Left ventricle myocardium superior (tissue), 1 donor: ENCODE measurements at regions not wholly inside any gene's neighbourhood (a gene's known extent, or its start where the extent isn't known, plus 50 kb on each side); places are given as distances from the start of the nearest gene placed in this dataset.
"Not testable (repeated sequence)": the region's sequence is repeated elsewhere in the genome, so short reads cannot be mapped to it uniquely, and the experiment has no call there.

Experiments used
- ATAC-seq: fragments of 200-7000 bp; cut with Tn5 transposase; one replicate; pipeline ENCODE4 v1.9.1; 2020; ENCODE audit warnings: mild to moderate bottlenecking, moderate library complexity
- DNase-seq: peaks from one replicate; pipeline ENCODE4 v3.0.0-alpha.2; 2020
- intact Hi-C: fragments of 100-400 bp; cut with micrococcal nuclease; formaldehyde crosslinking; loops from one replicate; pipeline ENCODE4 v1.11.0; 2022
- donor health status: DM: no; HTN: yes; CAD: no; lungs with severe emphysema.

- intact Hi-C loops = no loop called here
Observed at GRCh38 chr5:100691085-100691484, 155.9 kb downstream of the FAM174A start.

DNA sequence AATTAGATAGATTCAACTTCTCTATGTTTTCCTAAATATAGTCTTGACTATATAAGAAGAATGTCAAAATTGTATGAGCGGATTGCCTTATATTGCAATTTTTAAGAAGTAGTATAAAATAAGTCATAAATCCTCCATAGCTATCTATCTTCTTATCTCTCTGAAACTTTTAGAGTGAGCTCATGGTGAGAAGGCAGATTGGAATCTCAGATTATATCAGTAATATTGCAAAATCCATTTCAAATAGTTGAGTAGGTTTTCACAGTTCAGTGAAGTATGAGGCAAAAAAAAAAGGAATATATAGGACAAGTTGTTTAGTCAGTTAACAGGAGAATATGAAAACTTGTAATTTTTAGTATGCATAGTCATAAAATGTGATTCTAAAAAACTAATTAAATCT, 156.4 kb downstream of the FAM174A start:
- intact Hi-C loops = no loop called here
- DNase-seq (no peak), ATAC-seq (no peak)

More at GRCh38 chr5:100691085-100691484, 155.9 kb downstream of the FAM174A start:
- no peak for ATAC-seq
- no peak for DNase-seq

- DNase-seq (no peak), ATAC-seq (no peak)
- intact Hi-C loops = no loop called here
Observed at GRCh38 chr5:100693481-100693880, 158.3 kb downstream of the FAM174A start.

- DNase-seq (no peak), ATAC-seq (no peak)
- intact Hi-C loops = no loop called here
Observed at GRCh38 chr5:100694100-100694499, 158.9 kb downstream of the FAM174A start.

DNA sequence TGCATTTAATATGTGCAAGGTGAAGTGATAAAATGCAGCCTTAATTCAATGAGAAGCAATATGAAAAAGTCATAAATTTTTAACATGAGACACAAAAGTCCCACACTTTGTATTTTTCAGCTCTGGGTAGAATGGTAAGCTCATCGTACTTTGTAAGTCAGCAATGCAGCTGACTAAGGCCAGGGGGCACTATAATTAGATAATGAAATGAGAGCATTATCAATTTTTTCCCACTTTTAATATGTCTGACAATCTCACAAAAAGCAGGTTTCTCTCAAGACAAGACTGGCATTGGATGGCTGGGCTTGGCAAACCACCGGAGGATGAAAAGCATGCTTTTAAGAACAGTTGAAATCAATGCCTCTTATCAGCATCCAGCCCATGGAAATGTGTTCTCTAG, 162.8 kb downstream of the FAM174A start:
- no peak for ATAC-seq
- no peak for DNase-seq
- intact Hi-C loops = no loop called here

DNA sequence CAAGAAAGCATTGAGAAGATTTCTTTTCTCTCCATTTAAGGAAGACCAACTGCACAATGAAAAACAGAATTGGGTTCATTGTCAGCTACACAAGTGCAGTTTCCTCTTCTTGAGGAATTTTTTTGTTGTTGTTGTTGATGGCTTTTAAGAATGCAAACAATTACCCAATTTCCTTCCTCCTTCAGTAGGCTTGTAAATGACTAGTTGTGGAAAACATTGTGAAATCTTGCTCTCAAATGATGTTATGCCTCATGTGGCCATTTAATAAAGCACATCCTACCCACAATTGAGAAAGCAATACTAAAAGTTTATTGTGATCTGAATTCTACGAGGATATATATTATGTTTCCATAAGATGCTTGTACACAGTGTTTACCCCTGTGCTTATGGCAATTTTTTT, 171.6 kb downstream of the FAM174A start:
- intact Hi-C loops = no loop called here

GRCh38 chr5:100708645-100709171, 173.5 kb downstream of the FAM174A start:
- DNase-seq (no peak), ATAC-seq (no peak)
- intact Hi-C loops = no loop called here

More for the DNA sequence above, 171.6 kb downstream of the FAM174A start:
- no peak for DNase-seq
- ATAC-seq = peak; percentile 41

DNA sequence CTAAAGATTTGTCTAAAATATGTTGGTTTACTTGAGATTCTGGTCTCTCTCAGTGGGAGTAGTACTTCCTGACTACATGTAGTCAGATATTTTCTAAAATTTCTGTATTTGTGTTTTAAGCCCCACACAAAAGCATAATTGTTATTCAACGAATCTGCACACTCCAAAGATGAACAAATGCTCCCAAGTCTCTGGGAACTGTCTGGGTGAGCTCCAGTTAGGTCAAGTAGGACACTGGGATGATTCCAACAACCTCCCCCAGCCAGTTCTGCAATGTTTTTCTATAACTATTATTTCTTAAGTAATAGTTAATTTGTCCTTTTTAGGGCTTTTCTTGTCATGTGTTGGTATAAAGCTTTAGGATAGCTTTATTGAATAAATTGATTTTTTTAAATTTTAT, 174.6 kb downstream of the FAM174A start:
- DNase-seq (no peak), ATAC-seq (peak; percentile 41)
- intact Hi-C loops = no loop called here

DNA sequence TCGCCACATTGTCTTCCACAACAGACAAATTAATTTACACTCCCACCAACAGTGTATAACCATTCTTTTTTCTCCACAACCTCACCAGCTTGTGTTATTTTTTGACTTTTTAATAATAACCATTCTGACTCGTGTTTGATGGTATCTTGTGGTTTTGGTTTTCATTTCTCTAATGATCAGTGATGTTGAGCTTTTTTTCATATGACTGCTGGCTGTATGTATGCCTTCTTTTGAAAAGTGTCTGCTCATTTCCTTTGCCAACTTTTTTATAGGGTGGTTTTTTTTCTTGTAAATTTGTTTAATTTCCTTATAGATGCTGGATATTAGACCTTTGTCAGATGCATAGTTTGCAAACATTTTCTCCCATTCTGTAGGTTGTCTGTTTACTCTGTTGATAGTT, 179.6 kb downstream of the FAM174A start:
- intact Hi-C loops, DNase-seq, ATAC-seq: not testable (repeated sequence)

- DNase-seq = no peak
- intact Hi-C loops = no loop called here
- no peak for ATAC-seq
Observed at GRCh38 chr5:100722657-100723056, 180.4 kb downstream of the ST8SIA4 start.

DNA sequence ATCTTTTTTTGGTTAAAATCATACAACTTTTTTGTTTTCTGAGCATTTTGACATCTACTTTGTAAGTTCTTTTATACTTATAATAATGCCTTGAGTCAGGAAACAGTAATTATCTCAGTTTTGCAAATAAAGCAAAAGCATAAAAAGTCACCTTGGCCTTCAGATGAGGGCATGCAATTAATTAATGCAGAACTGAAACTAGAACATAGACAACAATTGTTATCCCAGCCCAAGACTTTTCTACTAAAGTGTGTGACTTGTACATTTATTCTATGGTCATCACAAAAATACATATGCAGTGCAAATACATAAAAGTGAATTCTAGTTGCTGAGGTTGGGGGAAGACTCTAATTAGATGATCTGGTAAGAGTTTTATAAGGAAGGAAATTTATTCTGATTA, 179.9 kb downstream of the ST8SIA4 start:
- no peak for ATAC-seq
- no peak for DNase-seq
- intact Hi-C loops = no loop called here

DNA sequence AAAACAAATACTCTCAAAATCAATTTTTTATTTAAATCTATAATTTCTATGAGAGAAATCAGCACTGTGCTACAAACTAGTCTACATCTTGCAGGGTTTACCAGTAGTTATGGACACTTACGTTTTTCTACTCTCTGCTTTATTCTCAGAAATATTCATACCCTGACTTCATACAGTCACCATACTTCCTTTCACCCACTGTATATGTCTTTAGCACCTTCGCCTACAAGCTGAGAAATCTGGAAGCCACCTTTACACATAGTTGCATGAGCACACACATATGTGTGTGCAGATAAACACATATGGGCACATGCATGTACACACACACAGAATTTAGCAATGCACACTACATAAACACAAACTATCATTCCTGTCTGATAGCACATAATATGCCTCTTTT, 177.0 kb downstream of the ST8SIA4 start:
- intact Hi-C loops = no loop called here
- ATAC-seq = no peak
- no peak for DNase-seq

DNA sequence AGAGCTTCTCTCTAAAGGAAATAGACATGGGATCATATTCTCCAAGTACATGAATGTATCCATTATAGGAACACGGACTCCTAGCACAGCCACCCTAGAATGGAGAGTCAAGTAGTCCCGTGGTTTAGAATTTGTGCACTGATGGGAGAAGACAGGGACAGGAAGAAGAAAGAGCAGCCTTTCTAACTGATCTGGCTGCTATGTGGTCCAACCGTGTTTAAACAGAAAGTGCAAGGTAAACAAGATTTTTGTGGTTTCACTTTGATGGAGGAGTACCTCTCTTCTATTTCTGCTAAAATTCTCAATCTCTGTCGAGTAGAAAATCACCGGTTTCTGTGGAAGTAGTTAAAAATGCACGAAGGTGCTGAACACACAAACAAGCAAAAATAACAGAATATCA, 171.3 kb downstream of the ST8SIA4 start:
- intact Hi-C loops = no loop called here
- DNase-seq (no peak), ATAC-seq (no peak)

DNA sequence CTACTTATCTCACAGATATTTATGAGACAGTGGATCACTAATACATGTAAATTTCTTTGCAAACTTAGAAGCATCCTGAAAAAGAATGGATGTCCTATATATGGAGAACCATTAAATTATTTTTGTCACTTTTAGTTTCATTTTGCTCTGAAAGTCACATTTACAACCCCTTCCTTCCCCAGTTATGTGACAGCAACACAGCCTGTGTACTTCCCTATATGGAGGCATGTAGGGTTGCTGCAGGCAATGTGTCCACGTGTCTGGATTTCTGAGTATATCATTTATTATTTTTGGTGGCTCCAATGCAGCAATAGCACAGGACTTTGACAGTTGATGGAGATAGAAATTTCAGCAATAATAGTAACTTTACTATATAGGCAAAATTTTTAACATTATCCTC, 156.4 kb downstream of the ST8SIA4 start:
- intact Hi-C loops = no loop called here
- ATAC-seq = no peak

DNA sequence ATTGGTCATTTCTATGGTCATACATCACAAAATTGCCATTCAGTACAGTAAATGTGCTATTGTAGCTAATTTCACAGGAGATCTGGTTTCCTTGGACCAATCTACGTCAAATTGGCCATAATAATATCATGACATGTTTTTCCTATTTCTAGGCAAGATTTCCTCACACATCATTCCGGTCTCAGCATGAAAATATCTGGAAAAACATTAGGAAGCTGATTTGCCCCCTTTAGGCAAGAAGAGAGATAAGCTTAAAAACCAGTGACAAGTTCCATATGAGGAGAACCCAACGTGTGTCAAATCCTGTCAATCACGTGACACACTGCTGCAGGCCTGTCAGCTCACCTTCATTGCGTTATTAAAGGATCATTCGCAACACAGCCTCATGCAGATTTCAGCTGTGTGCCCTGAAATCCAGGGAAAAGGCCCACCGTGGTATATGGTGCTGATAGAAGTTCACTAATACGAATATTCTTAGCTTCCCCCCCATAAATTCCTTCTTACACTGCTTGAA, 153.3 kb downstream of the ST8SIA4 start:
- intact Hi-C loops = no loop called here

More for the DNA sequence above, 156.4 kb downstream of the ST8SIA4 start:
- DNase-seq = no peak

DNA sequence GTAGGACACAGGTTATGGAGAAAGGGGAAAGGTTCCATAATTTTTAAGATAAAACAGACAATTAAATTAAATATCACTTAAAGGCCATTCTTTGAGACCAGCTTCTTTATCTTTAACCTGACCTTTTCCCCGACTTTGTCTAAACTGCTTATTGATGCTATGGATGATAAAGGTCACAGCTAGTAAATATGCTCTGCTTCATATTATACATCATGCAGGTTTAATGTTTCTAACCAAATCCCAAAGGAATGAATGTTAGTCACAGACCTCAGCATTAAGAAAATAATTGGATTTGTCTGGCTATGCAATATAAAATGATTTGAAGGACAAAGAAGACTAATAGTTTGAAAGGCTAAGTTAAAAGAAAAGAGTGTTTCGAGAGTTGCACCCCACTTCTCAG, 147.6 kb downstream of the ST8SIA4 start:
- no peak for DNase-seq
- intact Hi-C loops = no loop called here
- ATAC-seq = no peak

More for the DNA sequence above, 153.3 kb downstream of the ST8SIA4 start:
- ATAC-seq (no peak), DNase-seq (no peak)
